ENCODE measurements at regions not wholly inside any gene's neighbourhood (a gene's known extent, or its start where the extent isn't known, plus 50 kb on each side); places are given as distances from the start of the nearest gene placed in this dataset.

DNA sequence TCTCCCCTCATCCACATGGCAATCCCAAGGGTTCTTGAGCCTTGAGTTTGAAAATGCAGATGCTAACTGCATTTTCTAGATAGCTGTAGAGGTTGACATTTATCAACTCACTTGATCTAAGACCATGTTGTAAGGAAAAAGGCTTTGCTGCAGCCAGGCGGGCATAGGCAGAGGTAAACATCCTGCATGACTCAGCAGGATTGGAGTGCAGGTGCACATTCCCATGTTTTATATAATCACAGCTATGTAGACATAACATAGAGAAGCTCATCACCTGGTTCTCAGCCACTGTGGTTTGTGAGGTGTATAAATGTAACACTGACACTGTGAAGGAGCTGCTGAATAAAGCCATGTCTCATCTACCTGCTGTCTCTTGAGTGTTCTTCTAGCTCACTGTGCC lies 62.3 kb upstream of the PDE5A start:
- CTCF ChIA-PET = interaction anchor here (0.7 to 1.8 kb wide), 2 partner anchors 9 to 1148 kb away, joined by 3 to 4 read pairs; no protein-coding TSS in a partner anchor
- FAIRE-seq (no peak), ATAC-seq (no peak), DNase-seq (ENCODE audit: low read depth, low spot score) (no peak)
- intact Hi-C loops (cut with micrococcal nuclease; ENCODE audit: unreplicated experiment) (no loop called here), in situ Hi-C loops (cut with MboI) (no loop called here)
- RAD21 ChIA-PET (ENCODE audit: unreplicated experiment) = interaction anchor here (2.1 kb wide), 1 partner anchor 27 kb away, joined by 7 read pairs; no protein-coding TSS in a partner anchor
- Histone ChIP-seq H3K4me2 (ENCODE audit: control insufficient read depth, insufficient read depth) (no peak overlapping the region), H3K79me2 (ENCODE audit: control insufficient read depth, insufficient read depth, low read length) (no peaks in the 10 kb centered on the region), H3K9ac (ENCODE audit: control insufficient read depth, insufficient read depth, low read length) (no peak overlapping the region), H2AFZ (ENCODE audit: control insufficient read depth, low read depth, low read length) (no peak overlapping the region), H3K4me3 (no peak overlapping the region), H3K36me3 (ENCODE audit: control insufficient read depth in 2 of 2, insufficient read depth in 2 of 2, low read length in 1 of 2) (no peaks in the 10 kb centered on the region), H3K4me1 (ENCODE audit: control insufficient read depth, insufficient read depth, low read length) (no peaks in the 10 kb centered on the region), H3K27ac (ENCODE audit: control insufficient read depth, insufficient read depth) (no peak overlapping the region), H3K27me3 (replicated peaks in 1 of 2; ENCODE audit: control insufficient read depth in 2 of 2, insufficient read depth in 2 of 2, low read length in 1 of 2) (no peaks in the 10 kb centered on the region), H3K9me3 (replicated peaks; ENCODE audit: control insufficient read depth, insufficient read depth, low read length) (no peaks in the 10 kb centered on the region; the same call in 2 of the 3 replicates), H4K20me1 (ENCODE audit: control insufficient read depth, insufficient read depth) (no peaks in the 10 kb centered on the region)
- SMC1A ChIA-PET (ENCODE audit: uncharacterized antibody, unreplicated experiment) = interaction anchor here (0.6 to 1.4 kb wide), 2 partner anchors 9 to 298 kb away, joined by 4 read pairs; no protein-coding TSS in a partner anchor
- WGBS (ENCODE audit: insufficient coverage, insufficient replicate concordance, low lambda C conversion rate, missing lambda C conversion rate) = 55% methylated on average over 1 of the region's 1 CpG
- no TSS peak for BruUV-seq (replicated peaks)
- POLR2A ChIA-PET = no interaction called here
- TF ChIP-seq MYB (IDR thresholded peaks at IDR 0.05; ENCODE audit: borderline replicate concordance, low read depth, low read length) (no peak), STAT3 (IDR thresholded peaks at IDR 0.05; ENCODE audit: low read depth, low read length) (no peak), IRF4 (IDR thresholded peaks at IDR 0.05; ENCODE audit: low read depth, low read length) (no peak), KLF5 (IDR thresholded peaks at IDR 0.05; ENCODE audit: partially characterized antibody) (no peak), TCF3 (IDR thresholded peaks at IDR 0.05; ENCODE audit: borderline replicate concordance, insufficient read depth, low read depth, low read length) (no peak), EED (IDR thresholded peaks at IDR 0.05; ENCODE audit: low read depth) (no peak), SIX5 (IDR thresholded peaks at IDR 0.05; ENCODE audit: low read depth, low read length, severe bottlenecking) (no peak), RFX5 (IDR thresholded peaks at IDR 0.05; ENCODE audit: low read depth, low read length) (no peak), SUZ12 (IDR thresholded peaks at IDR 0.05; ENCODE audit: unreplicated experiment) (no peak), SMAD1 (IDR thresholded peaks at IDR 0.05; ENCODE audit: low read depth, partially characterized antibody) (no peak), HDAC2 (IDR thresholded peaks at IDR 0.05) (no peak), MTA2 (IDR thresholded peaks at IDR 0.05; ENCODE audit: low read depth) (no peak), ZNF217 (IDR thresholded peaks at IDR 0.05) (no peak), HDAC6 (IDR thresholded peaks at IDR 0.05; ENCODE audit: unreplicated experiment) (no peak), SUPT20H (IDR thresholded peaks at IDR 0.05; ENCODE audit: borderline replicate concordance, control insufficient read depth, low read depth, low read length) (no peak)
- TF ChIP-seq, protein P1, sequence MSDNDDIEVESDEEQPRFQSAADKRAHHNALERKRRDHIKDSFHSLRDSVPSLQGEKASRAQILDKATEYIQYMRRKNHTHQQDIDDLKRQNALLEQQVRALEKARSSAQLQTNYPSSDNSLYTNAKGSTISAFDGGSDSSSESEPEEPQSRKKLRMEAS (IDR thresholded peaks at IDR 0.05; ENCODE audit: low read depth, low read length) = no peak
- TF ChIP-seq, protein P2, sequence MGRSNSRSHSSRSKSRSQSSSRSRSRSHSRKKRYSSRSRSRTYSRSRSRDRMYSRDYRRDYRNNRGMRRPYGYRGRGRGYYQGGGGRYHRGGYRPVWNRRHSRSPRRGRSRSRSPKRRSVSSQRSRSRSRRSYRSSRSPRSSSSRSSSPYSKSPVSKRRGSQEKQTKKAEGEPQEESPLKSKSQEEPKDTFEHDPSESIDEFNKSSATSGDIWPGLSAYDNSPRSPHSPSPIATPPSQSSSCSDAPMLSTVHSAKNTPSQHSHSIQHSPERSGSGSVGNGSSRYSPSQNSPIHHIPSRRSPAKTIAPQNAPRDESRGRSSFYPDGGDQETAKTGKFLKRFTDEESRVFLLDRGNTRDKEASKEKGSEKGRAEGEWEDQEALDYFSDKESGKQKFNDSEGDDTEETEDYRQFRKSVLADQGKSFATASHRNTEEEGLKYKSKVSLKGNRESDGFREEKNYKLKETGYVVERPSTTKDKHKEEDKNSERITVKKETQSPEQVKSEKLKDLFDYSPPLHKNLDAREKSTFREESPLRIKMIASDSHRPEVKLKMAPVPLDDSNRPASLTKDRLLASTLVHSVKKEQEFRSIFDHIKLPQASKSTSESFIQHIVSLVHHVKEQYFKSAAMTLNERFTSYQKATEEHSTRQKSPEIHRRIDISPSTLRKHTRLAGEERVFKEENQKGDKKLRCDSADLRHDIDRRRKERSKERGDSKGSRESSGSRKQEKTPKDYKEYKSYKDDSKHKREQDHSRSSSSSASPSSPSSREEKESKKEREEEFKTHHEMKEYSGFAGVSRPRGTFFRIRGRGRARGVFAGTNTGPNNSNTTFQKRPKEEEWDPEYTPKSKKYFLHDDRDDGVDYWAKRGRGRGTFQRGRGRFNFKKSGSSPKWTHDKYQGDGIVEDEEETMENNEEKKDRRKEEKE (IDR thresholded peaks at IDR 0.05) = no peak
- TF ChIP-seq, protein P3, sequence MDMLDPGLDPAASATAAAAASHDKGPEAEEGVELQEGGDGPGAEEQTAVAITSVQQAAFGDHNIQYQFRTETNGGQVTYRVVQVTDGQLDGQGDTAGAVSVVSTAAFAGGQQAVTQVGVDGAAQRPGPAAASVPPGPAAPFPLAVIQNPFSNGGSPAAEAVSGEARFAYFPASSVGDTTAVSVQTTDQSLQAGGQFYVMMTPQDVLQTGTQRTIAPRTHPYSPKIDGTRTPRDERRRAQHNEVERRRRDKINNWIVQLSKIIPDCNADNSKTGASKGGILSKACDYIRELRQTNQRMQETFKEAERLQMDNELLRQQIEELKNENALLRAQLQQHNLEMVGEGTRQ (IDR thresholded peaks at IDR 0.05; ENCODE audit: borderline replicate concordance, low read depth, low read length) = no peak
- TF ChIP-seq, protein P4, sequence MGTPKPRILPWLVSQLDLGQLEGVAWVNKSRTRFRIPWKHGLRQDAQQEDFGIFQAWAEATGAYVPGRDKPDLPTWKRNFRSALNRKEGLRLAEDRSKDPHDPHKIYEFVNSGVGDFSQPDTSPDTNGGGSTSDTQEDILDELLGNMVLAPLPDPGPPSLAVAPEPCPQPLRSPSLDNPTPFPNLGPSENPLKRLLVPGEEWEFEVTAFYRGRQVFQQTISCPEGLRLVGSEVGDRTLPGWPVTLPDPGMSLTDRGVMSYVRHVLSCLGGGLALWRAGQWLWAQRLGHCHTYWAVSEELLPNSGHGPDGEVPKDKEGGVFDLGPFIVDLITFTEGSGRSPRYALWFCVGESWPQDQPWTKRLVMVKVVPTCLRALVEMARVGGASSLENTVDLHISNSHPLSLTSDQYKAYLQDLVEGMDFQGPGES (IDR thresholded peaks at IDR 0.05) = no peak

Data from GM12878 (cell line).